Germinal center (tissue), 1 donor: ENCODE measurements at regions not wholly inside any gene's neighbourhood (a gene's known extent, or its start where the extent isn't known, plus 50 kb on each side); places are given as distances from the start of the nearest gene placed in this dataset.

Experiments used
- DNase-seq: peaks from one replicate; pipeline ENCODE4 v3.0.0; 2012; ENCODE audit warnings: mixed read lengths, low spot score

GRCh38 chr17:72502371-72503341 lies 381.8 kb downstream of the SOX9 start:
- no peak for DNase-seq

GRCh38 chr17:72503556-72503955 lies 382.7 kb downstream of the SOX9 start:
- no peak for DNase-seq

GRCh38 chr17:72504783-72505182 lies 384.0 kb downstream of the SOX9 start:
- no peak for DNase-seq

DNA sequence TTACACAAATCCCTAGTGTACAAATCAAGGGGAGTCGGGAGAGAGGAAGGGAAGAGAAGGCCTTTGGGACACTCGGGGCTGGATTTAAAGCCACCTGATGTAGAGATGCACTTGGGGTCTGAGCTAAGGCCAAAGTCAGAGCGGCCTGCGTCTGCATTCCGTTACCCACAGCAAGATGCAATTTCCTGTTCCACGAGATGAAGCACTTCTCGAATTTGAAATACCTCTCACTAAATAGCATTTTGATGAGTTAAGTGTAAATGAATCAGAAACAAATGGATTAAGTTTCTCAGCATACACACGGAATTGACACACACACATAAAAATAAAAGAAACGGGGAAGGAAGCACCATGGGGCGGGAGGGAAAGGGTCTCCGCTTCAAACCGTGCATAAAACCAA lies 386.0 kb downstream of the SOX9 start:
- DNase-seq: no peak

DNA sequence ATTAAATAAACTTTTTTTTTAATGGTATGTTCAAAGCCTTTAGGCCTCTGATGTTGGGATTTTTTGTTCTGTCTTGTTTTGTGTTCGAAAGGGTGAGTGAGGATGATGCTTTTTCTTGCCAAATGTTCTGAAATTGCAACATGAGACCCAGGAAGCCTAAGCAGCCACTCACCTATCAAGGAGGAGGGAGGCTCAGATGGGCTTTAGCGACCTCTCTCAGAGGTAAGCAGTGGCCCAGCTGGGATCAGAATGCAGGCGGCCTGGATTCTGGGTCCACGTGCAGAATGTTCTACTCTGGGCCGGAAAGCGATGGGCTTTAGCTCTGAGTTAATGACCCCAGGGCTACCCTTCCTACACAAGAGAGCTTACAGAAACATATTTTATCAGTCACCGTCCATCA lies 386.6 kb downstream of the SOX9 start:
- DNase-seq: no peak

- peak; percentile 27 for DNase-seq
These were observed 389.7 kb downstream of the SOX9 start for GRCh38 chr17:72510351-72511016.

GRCh38 chr17:72511242-72511641 lies 390.4 kb downstream of the SOX9 start:
- DNase-seq: no peak

- DNase-seq: no peak
These were observed 391.1 kb downstream of the SOX9 start for GRCh38 chr17:72511874-72512273.

DNA sequence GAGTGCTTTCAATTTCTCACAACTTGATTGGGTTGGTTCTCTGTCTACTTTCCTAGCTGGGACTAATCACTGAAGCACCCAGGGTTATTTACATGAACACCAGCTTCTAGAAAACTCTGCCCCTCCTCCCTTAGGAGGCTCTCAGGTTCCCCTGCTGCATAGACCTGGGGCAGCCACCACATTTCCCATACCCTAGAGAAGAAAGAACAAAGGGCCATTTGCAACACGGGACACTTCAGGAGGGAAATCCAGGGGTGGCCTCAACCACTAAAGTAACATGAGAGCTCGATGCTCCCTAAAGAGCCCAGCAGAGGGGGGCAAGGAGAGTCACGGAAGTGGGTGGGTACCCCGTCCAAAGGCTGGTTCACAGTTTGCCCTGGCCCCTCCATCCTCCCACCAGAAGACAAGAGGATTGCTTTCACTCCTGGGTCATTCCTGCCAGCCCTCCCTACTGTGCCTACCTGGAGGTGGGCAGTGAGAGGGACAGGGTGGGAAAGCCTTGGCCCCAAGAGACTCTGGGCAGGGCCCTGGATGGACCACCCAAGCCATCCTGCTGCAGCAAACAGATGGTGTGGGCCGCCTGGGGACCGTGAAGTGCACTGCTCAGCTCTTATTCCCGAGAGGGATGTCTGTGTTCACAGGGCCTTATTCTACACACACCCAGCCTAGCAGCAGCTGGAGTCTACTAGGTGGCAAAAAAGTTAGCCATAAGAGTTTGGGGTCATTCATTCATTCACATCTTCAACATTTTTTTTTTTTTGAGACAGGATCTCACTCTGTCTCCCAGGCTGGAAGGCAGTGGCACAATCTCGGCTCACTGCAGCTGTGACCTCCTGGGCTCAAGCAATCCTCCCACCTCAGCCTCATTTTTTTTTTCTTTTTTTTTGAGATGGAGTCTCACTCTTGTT lies 392.1 kb downstream of the SOX9 start:
- DNase-seq: no peak

GRCh38 chr17:72514321-72514861 lies 393.6 kb downstream of the SOX9 start:
- DNase-seq: no peak

- no peak for DNase-seq
These were observed 394.1 kb downstream of the SOX9 start for GRCh38 chr17:72514891-72515290.

- DNase-seq: no peak
These were observed 394.7 kb downstream of the SOX9 start for GRCh38 chr17:72515291-72516065.

DNA sequence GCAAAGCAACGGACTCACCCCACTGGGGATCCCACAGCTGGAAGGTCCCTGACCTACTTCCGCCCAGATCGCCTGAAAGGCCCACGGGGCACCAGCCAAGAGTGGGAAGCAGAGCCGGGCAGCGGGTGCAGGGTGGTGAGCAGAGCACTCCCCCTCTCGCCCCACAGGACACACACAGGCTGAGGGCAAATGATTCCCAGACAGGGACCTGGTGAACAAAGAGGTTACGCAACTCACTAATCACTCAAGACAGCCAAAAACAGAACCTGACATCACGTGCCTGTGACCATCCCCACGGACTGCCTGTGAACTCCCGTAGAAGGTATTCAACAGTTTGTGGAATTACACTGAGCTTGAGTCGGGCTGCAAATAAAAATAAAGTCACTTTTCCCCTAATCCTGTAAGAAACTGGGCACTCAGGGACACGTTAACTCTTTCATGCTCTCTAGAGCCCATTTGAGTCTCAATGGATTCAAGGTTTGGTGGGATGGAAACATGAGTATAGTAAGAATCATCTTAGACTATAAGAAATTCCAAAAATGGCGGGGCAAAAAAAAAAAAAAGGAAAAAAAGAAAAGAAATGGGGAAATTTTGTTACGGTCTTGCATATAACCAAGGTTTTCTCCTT lies 396.1 kb downstream of the SOX9 start:
- DNase-seq: no peak

DNA sequence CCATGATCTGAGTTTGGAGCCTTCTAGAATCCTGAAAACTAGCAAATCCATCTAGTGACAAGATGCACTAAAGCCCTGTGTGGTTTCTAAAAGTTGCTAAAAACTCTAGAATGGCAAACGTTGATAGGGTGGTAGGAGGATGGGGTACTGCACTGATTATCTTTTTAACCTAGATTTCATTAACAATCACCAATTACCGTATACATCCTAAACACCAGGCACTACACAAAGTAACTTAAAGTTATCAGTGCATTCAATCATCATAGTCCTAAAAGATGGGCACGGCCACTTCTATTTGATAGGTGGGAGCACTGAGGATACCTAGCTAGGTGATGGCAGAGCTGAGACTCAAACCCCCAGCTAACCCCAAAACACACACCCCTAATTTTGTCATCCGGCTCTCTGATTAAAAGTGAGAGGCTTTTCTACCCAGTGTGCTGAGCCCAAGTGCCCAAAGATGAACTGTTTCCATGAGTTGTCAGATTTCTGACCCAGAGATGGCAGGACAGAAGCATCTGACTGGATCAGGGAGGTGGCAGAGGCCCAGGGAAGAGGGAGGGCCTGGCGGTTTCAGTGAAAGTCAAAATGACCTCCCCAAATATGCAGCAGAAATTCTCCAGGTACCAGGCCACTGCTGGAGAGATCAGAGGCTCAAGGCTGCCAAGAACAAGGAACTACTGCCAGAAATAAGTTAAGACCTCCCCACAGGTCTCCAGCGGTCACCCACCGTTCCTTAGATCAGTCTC lies 396.8 kb downstream of the SOX9 start:
- DNase-seq: no peak

GRCh38 chr17:72518159-72518732 lies 397.4 kb downstream of the SOX9 start:
- no peak for DNase-seq

GRCh38 chr17:72518753-72519597 lies 398.2 kb downstream of the SOX9 start:
- DNase-seq: no peak

DNA sequence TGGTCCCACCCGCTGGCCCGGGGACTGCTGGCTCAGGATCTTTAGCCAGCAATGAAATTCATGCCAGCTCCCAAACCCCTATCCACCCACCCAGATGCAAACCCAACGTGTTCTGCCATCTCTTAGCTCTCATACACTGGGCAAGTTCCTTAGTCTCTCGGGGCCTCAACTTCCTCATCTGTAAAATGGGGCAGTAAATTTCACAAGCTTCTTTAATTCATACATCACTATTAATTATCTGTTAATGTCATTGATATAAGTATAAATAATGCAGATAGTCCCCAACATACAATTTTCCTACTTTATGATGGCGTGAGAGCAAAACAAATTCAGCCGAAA lies 398.7 kb downstream of the SOX9 start:
- no peak for DNase-seq

GRCh38 chr17:72520665-72521303 lies 400.0 kb downstream of the SOX9 start:
- no peak for DNase-seq
